GM19467 (cell line): ENCODE measurements at regions not wholly inside any gene's neighbourhood (a gene's known extent, or its start where the extent isn't known, plus 50 kb on each side); places are given as distances from the start of the nearest gene placed in this dataset.
"Not testable (repeated sequence)": the region's sequence is repeated elsewhere in the genome, so short reads cannot be mapped to it uniquely, and the experiment has no call there.

ENCODE experiments used
- ATAC-seq: cut with Tn5 transposase; IDR thresholded peaks from one replicate; pipeline ENCODE4 v1.9.1; 2021; ENCODE audit warnings: mild to moderate bottlenecking, moderate library complexity; ENCODE audit not compliant: unreplicated experiment

GRCh38 chr20:19890445-19891051 lies 126.6 kb upstream of the NAA20 start:
- no peak for ATAC-seq

- no peak for ATAC-seq
These were observed 123.8 kb upstream of the NAA20 start for GRCh38 chr20:19893356-19893755.

GRCh38 chr20:19895761-19896160 lies 121.4 kb upstream of the NAA20 start:
- no peak for ATAC-seq

GRCh38 chr20:19897891-19898290 lies 119.3 kb upstream of the NAA20 start:
- no peak for ATAC-seq

GRCh38 chr20:19901226-19901625 lies 115.9 kb upstream of the NAA20 start:
- ATAC-seq = no peak

- ATAC-seq = no peak
These were observed 113.9 kb upstream of the NAA20 start for GRCh38 chr20:19903168-19903811.

GRCh38 chr20:19907326-19908056 lies 109.7 kb upstream of the NAA20 start:
- no peak for ATAC-seq

GRCh38 chr20:19908576-19908975 lies 108.6 kb upstream of the NAA20 start:
- ATAC-seq = no peak

GRCh38 chr20:19909725-19910124 lies 107.4 kb upstream of the NAA20 start:
- no peak for ATAC-seq

GRCh38 chr20:19911810-19912382 lies 105.3 kb upstream of the NAA20 start:
- ATAC-seq = no peak

- ATAC-seq = no peak
These were observed 103.8 kb upstream of the NAA20 start for GRCh38 chr20:19913349-19913748.

GRCh38 chr20:19913927-19914614 lies 103.1 kb upstream of the NAA20 start:
- ATAC-seq = no peak

- ATAC-seq = no peak
These were observed 101.9 kb upstream of the NAA20 start for GRCh38 chr20:19915111-19915798.

GRCh38 chr20:19916531-19917485 lies 100.4 kb upstream of the NAA20 start:
- ATAC-seq = no peak

GRCh38 chr20:19918965-19919329 lies 98.2 kb upstream of the NAA20 start:
- ATAC-seq = no peak

- ATAC-seq = no peak
These were observed 96.6 kb upstream of the NAA20 start for GRCh38 chr20:19920381-19921138.

GRCh38 chr20:19921284-19921793 lies 95.8 kb upstream of the NAA20 start:
- ATAC-seq = no peak

GRCh38 chr20:19921829-19922228 lies 95.3 kb upstream of the NAA20 start:
- not testable (repeated sequence) for ATAC-seq

- no peak for ATAC-seq
These were observed 94.4 kb upstream of the NAA20 start for GRCh38 chr20:19922716-19923115.
